ENCODE measurements at regions not wholly inside any gene's neighbourhood (a gene's known extent, or its start where the extent isn't known, plus 50 kb on each side); places are given as distances from the start of the nearest gene placed in this dataset.

- no peak for TF ChIP-seq EZH2 (IDR thresholded peaks at IDR 0.05; ENCODE audit: insufficient read depth, low read length)
- no peak for TF ChIP-seq CTCF (IDR thresholded peaks at IDR 0.05; ENCODE audit: insufficient read depth, low read depth, low read length)
Measured at GRCh38 chr17:34826332-34826731, 134.9 kb downstream of the CCT6B start.
